MCF 10A (cell line): ENCODE measurements at regions not wholly inside any gene's neighbourhood (a gene's known extent, or its start where the extent isn't known, plus 50 kb on each side); places are given as distances from the start of the nearest gene placed in this dataset.

Experiments used
- BruUV-seq: library from RNA; stranded (reverse); fragments of 400-500 nt; replicated peaks from 2 replicates; lab custom pipeline; 2021; lab: Mats Ljungman, UMichigan
- CTCF ChIA-PET: fragments of 300-600 bp; sonication (Branson Sonifier 250); formaldehyde crosslinking; extraction: SDS; loops from one replicate; lab custom pipeline; 2021; ENCODE audit warnings: antibody characterized with exemption, inconsistent platforms; lab: Yijun Ruan, JAX
- POLR2A ChIA-PET: fragments of 300-600, 350-650 bp; sonication (Branson Sonifier 250); formaldehyde crosslinking; extraction: SDS; loops from one replicate; lab custom pipeline; 2020; ENCODE audit warnings: antibody characterized with exemption, inconsistent platforms; lab: Yijun Ruan, JAX
- DNase-seq: peaks from one replicate; pipeline ENCODE4 v3.0.0-alpha.2; 2018; ENCODE audit not compliant: unreplicated experiment
- H3K27ac Mint-ChIP-seq: one replicate; pipeline ENCODE4 v1.8.0; 2022; ENCODE audit warnings: mild to moderate bottlenecking, low read depth, mixed read lengths; ENCODE audit not compliant: unreplicated experiment
- H3K27me3 Mint-ChIP-seq: one replicate; pipeline ENCODE4 v1.8.0; 2022; ENCODE audit warnings: mixed read lengths; ENCODE audit not compliant: insufficient read depth, unreplicated experiment
- H3K36me3 Mint-ChIP-seq: one replicate; pipeline ENCODE4 v1.8.0; 2022; ENCODE audit warnings: mild to moderate bottlenecking, moderate library complexity, mixed read lengths; ENCODE audit not compliant: insufficient read depth, unreplicated experiment
- H3K4me1 Mint-ChIP-seq: one replicate; pipeline ENCODE4 v1.8.0; 2022; ENCODE audit warnings: mixed read lengths; ENCODE audit not compliant: insufficient read depth, unreplicated experiment
- H3K4me3 Mint-ChIP-seq: one replicate; pipeline ENCODE4 v1.8.0; 2022; ENCODE audit warnings: mild to moderate bottlenecking, moderate library complexity, mixed read lengths; ENCODE audit not compliant: unreplicated experiment
- H3K9me3 Mint-ChIP-seq: one replicate; pipeline ENCODE4 v1.8.0; 2022; ENCODE audit warnings: mixed read lengths; ENCODE audit not compliant: unreplicated experiment
- intact Hi-C: fragments of 100-400 bp; cut with micrococcal nuclease; formaldehyde crosslinking; loops from 2 replicates; pipeline ENCODE4 v1.14.1; 2022
- TF ChIP-seq, protein P1 (sequence below): fragments of 200-600 bp; IDR thresholded peaks from one replicate; pipeline ENCODE4 v1.8.0; 2022; ENCODE audit warnings: antibody characterized with exemption, mild to moderate bottlenecking; ENCODE audit not compliant: unreplicated experiment

GRCh38 chr2:215651412-215651811, 215.5 kb upstream of the FN1 start:
- H3K27me3 Mint-ChIP-seq: no peaks in the 10 kb centered on the region
- ChIA-PET CTCF (no interaction called here), POLR2A (no interaction called here)
- no TSS peak for BruUV-seq
- intact Hi-C loops: no loop called here
- H3K9me3 Mint-ChIP-seq: no peaks in the 10 kb centered on the region
- no peak for DNase-seq
- TF ChIP-seq, protein P1, sequence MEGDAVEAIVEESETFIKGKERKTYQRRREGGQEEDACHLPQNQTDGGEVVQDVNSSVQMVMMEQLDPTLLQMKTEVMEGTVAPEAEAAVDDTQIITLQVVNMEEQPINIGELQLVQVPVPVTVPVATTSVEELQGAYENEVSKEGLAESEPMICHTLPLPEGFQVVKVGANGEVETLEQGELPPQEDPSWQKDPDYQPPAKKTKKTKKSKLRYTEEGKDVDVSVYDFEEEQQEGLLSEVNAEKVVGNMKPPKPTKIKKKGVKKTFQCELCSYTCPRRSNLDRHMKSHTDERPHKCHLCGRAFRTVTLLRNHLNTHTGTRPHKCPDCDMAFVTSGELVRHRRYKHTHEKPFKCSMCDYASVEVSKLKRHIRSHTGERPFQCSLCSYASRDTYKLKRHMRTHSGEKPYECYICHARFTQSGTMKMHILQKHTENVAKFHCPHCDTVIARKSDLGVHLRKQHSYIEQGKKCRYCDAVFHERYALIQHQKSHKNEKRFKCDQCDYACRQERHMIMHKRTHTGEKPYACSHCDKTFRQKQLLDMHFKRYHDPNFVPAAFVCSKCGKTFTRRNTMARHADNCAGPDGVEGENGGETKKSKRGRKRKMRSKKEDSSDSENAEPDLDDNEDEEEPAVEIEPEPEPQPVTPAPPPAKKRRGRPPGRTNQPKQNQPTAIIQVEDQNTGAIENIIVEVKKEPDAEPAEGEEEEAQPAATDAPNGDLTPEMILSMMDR: no peak
- H3K4me3 Mint-ChIP-seq: no peak overlapping the region
- H3K4me1 Mint-ChIP-seq: no peaks in the 10 kb centered on the region
- no peaks in the 10 kb centered on the region for H3K36me3 Mint-ChIP-seq
- no peak overlapping the region for H3K27ac Mint-ChIP-seq

GRCh38 chr2:215644233-215644897, 208.5 kb upstream of the FN1 start:
- ChIA-PET POLR2A (interaction anchor here (0.7 kb wide), 1 partner anchor 70 kb away, joined by 3 read pairs; no protein-coding TSS in a partner anchor), CTCF (no interaction called here)
- H3K27me3 Mint-ChIP-seq: no peaks in the 10 kb centered on the region

GRCh38 chr2:215638687-215639086, 202.8 kb upstream of the FN1 start:
- intact Hi-C loops: no loop called here
- Mint-ChIP-seq H3K4me3 (no peak overlapping the region), H3K27ac (no peak overlapping the region), H3K4me1 (peaks cover 6% of the 10 kb centered on the region), H3K36me3 (peaks cover 6% of the 10 kb centered on the region), H3K9me3 (peaks cover 32% of the 10 kb centered on the region), H3K27me3 (no peaks in the 10 kb centered on the region)
- TF ChIP-seq, protein P1: no peak
- BruUV-seq: no TSS peak
- no peak for DNase-seq
- POLR2A ChIA-PET: no interaction called here
- CTCF ChIA-PET: no interaction called here

More at GRCh38 chr2:215644233-215644897, 208.5 kb upstream of the FN1 start:
- no peak overlapping the region for H3K27ac Mint-ChIP-seq
- peaks cover 1% of the 10 kb centered on the region for H3K9me3 Mint-ChIP-seq
- H3K36me3 Mint-ChIP-seq: no peaks in the 10 kb centered on the region
- BruUV-seq: no TSS peak
- TF ChIP-seq, protein P1: no peak
- H3K4me1 Mint-ChIP-seq: no peaks in the 10 kb centered on the region
- intact Hi-C loops: no loop called here
- H3K4me3 Mint-ChIP-seq: no peak overlapping the region
- DNase-seq: no peak

DNA sequence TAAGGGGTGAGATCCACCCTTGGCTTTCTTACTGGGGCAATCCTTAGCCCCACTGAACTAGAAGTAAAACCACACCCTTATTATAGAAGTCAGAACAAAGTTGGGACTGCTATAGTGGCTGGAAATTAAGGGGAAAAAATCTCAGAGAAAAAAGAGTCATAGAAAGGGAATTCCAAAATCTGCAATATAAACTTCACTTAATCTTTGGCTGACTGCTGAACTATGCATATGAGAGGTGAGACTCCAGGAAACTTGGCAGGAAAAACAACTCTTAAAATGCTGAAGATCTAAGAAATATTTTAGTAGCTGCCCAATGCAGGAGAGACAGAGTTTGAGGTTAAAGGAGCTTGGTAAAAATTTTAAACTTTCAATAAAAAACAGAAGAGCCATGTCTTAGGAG, 201.8 kb upstream of the FN1 start:
- Mint-ChIP-seq H3K36me3 (peaks cover 6% of the 10 kb centered on the region), H3K9me3 (peaks cover 42% of the 10 kb centered on the region), H3K4me3 (no peak overlapping the region), H3K4me1 (peaks cover 6% of the 10 kb centered on the region), H3K27ac (no peak overlapping the region), H3K27me3 (no peaks in the 10 kb centered on the region)
- TF ChIP-seq, protein P1: no peak
- intact Hi-C loops: no loop called here
- CTCF ChIA-PET: no interaction called here
- no TSS peak for BruUV-seq
- DNase-seq: no peak
- POLR2A ChIA-PET: no interaction called here
